ENCODE measurements at regions not wholly inside any gene's neighbourhood (a gene's known extent, or its start where the extent isn't known, plus 50 kb on each side); places are given as distances from the start of the nearest gene placed in this dataset.

DNA sequence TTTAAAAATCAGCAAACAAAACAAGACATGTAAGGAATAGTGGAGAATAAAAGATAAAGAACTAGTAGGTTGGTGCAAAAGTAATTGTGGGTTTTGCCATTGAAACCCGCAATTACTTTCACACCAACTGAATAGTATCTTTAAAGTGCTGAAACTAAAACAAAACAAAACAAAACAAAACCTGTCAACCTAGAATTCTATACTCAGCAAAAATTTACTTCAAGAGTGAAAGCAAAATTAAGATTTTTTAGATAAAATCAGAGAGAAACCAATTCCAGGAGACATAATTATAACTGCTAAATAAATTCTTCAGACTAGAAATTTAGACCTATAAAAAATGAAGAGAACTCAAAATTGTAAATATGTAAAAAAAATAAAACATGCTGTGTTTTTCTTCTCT, 114.0 kb upstream of the TSPAN2 start:
- TF ChIP-seq POLR2A (IDR thresholded peaks at IDR 0.05; ENCODE audit: low read length) (no peak), GATA1 (IDR thresholded peaks at IDR 0.05; ENCODE audit: low read depth, low read length) (no peak)

All from erythroblast (primary cell).